Kidney (tissue), 13 donors: ENCODE measurements at regions not wholly inside any gene's neighbourhood (a gene's known extent, or its start where the extent isn't known, plus 50 kb on each side); places are given as distances from the start of the nearest gene placed in this dataset.
"Not testable (repeated sequence)": the region's sequence is repeated elsewhere in the genome, so short reads cannot be mapped to it uniquely, and the experiment has no call there.

Experiments
- DNase-seq, 5 donors: peaks; one replicate each; pipeline ENCODE4 v3.0.0-alpha.2; 2013 to 2020
- FAIRE-seq: peaks from 2 replicates; lab custom pipeline; 2012; peaks lifted over from hg19 to GRCh38; lab: Jason Lieb, UNC
- H3K27ac ChIP-seq, 2 donors: one replicate each; pipeline ENCODE4 v1.7.0; 2013; ENCODE audit warnings: low read depth in 2 of 2, low read length in 2 of 2, inconsistent platforms in 1 of 2
- H3K27me3 ChIP-seq: one replicate; pipeline ENCODE4 v1.7.1; 2013; ENCODE audit warnings: low read length, inconsistent platforms; ENCODE audit not compliant: control insufficient read depth, insufficient read depth
- H3K36me3 ChIP-seq, 3 donors: one replicate each; pipeline versions ENCODE4 v1.7.0 to v1.7.1; 2013; ENCODE audit warnings: low read length in 3 of 3, control low read depth in 1 of 3, inconsistent platforms in 1 of 3; ENCODE audit not compliant: insufficient read depth in 3 of 3, control insufficient read depth in 2 of 3
- H3K4me1 ChIP-seq, 3 donors: one replicate each; pipeline versions ENCODE4 v1.7.0 to v1.7.1; 2013; ENCODE audit warnings: low read length in 3 of 3, inconsistent platforms in 1 of 3, low read depth in 1 of 3; ENCODE audit not compliant: control insufficient read depth in 2 of 3, insufficient read depth in 2 of 3
- H3K4me3 ChIP-seq, 3 donors: one replicate each; pipeline versions ENCODE4 v1.7.0 to v1.8.1; 2013; ENCODE audit warnings: low read length in 3 of 3, control low read depth in 1 of 3, inconsistent platforms in 1 of 3
- H3K9ac ChIP-seq, 3 donors: one replicate each; pipeline versions ENCODE4 v1.7.0 to v1.7.1; 2013; ENCODE audit warnings: low read length in 3 of 3, control low read depth in 1 of 3, inconsistent platforms in 1 of 3
- H3K9me3 ChIP-seq, 3 donors: one replicate each; pipeline versions ENCODE4 v1.7.0 to v1.7.1; 2013; ENCODE audit warnings: low read length in 3 of 3, control low read depth in 1 of 3, inconsistent platforms in 1 of 3; ENCODE audit not compliant: control insufficient read depth in 2 of 3, insufficient read depth in 1 of 3
- CTCF ChIP-seq: IDR thresholded peaks from 3 replicates; pipeline ENCODE4 v1.5.1; 2012; ENCODE audit warnings: mild to moderate bottlenecking, moderate library complexity, borderline replicate concordance; ENCODE audit not compliant: insufficient read depth; ENCODE audit errors: extremely low read depth
- intact Hi-C: fragments of 100-400 bp; cut with DNase I; formaldehyde crosslinking; loops from one replicate; pipeline ENCODE4 v1.11.1; 2022
- donor health status: control.
- donor health status: control.
- donor health status: control.
- donor health status: control.
- donor health status: control.
- donor health status: DM: yes; HTN: yes; CAD: no.
- donor health status: Normal renal cell carcinoma (clear cell type).

- no peak overlapping the region for H3K4me3 ChIP-seq
- DNase-seq (no peak), FAIRE-seq (no peak)
- H3K9me3 ChIP-seq = no peaks in the 10 kb centered on the region
- TF ChIP-seq CTCF = no peak
- intact Hi-C loops = no loop called here
- H3K9ac ChIP-seq = no peak overlapping the region
- no peaks in the 10 kb centered on the region for H3K27me3 ChIP-seq
- H3K27ac ChIP-seq = no peak overlapping the region
- H3K4me1 ChIP-seq = no peaks in the 10 kb centered on the region
- H3K36me3 ChIP-seq = no peaks in the 10 kb centered on the region
These were observed 145.5 kb upstream of the NPY2R start for GRCh38 chr4:155062948-155063347.

- not testable (repeated sequence) for FAIRE-seq
These were observed 143.5 kb upstream of the NPY2R start for GRCh38 chr4:155064934-155065333.

GRCh38 chr4:155066871-155067270 lies 141.6 kb upstream of the NPY2R start:
- H3K4me3 ChIP-seq = no peak overlapping the region
- no peaks in the 10 kb centered on the region for H3K4me1 ChIP-seq
- no peaks in the 10 kb centered on the region for H3K9me3 ChIP-seq
- TF ChIP-seq CTCF = no peak
- intact Hi-C loops = no loop called here
- FAIRE-seq (no peak), DNase-seq (no peak)
- H3K9ac ChIP-seq = no peak overlapping the region
- no peak overlapping the region for H3K27ac ChIP-seq
- H3K27me3 ChIP-seq = no peaks in the 10 kb centered on the region
- no peaks in the 10 kb centered on the region for H3K36me3 ChIP-seq

More at GRCh38 chr4:155064934-155065333, 143.5 kb upstream of the NPY2R start:
- H3K27me3 ChIP-seq, intact Hi-C loops, H3K4me1 ChIP-seq, H3K9ac ChIP-seq, H3K27ac ChIP-seq, H3K36me3 ChIP-seq, H3K9me3 ChIP-seq, H3K4me3 ChIP-seq, DNase-seq: not testable (repeated sequence)

GRCh38 chr4:155071962-155072361 lies 136.5 kb upstream of the NPY2R start:
- FAIRE-seq (no peak), DNase-seq (no peak)
- H3K9ac ChIP-seq = no peak overlapping the region
- H3K9me3 ChIP-seq = no peaks in the 10 kb centered on the region
- no peak overlapping the region for H3K4me3 ChIP-seq
- no peaks in the 10 kb centered on the region for H3K27me3 ChIP-seq
- H3K27ac ChIP-seq = no peak overlapping the region
- intact Hi-C loops = no loop called here
- H3K4me1 ChIP-seq = no peaks in the 10 kb centered on the region
- no peaks in the 10 kb centered on the region for H3K36me3 ChIP-seq
- TF ChIP-seq CTCF = no peak
